RWPE2 (cell line): ENCODE measurements at regions not wholly inside any gene's neighbourhood (a gene's known extent, or its start where the extent isn't known, plus 50 kb on each side); places are given as distances from the start of the nearest gene placed in this dataset.
A peak's percentile ranks its signal among the peaks of the same experiment; 100 is the strongest.

Source experiments
- ATAC-seq: fragments of 200-7000 bp; cut with Tn5 transposase; 3 replicates; pipeline ENCODE4 v1.9.1; 2021; ENCODE audit warnings: low read depth
- DNase-seq: peaks from one replicate; pipeline ENCODE4 v3.0.0-alpha.2; 2020; ENCODE audit warnings: low spot score
- H3K27ac ChIP-seq: fragments of 450-650 bp; 2 replicates; pipeline ENCODE4 v1.5.1; 2017; ENCODE audit warnings: mild to moderate bottlenecking; ENCODE audit not compliant: poor library complexity, severe bottlenecking
- H3K27me3 ChIP-seq: fragments of 250-450 bp; sonication (Bioruptor Pico); 2 replicates; pipeline ENCODE4 v1.5.1; 2021; ENCODE audit warnings: mild to moderate bottlenecking, moderate library complexity; ENCODE audit not compliant: insufficient read depth, poor library complexity, severe bottlenecking
- H3K36me3 ChIP-seq: fragments of 250-450 bp; sonication (Bioruptor Pico); 2 replicates; pipeline ENCODE4 v1.5.1; 2020; ENCODE audit warnings: low read depth, mild to moderate bottlenecking, moderate library complexity
- H3K4me1 ChIP-seq: fragments of 250-450 bp; sonication (Bioruptor Pico); 2 replicates; pipeline ENCODE4 v1.5.1; 2021; ENCODE audit warnings: mild to moderate bottlenecking, moderate library complexity; ENCODE audit not compliant: insufficient read depth, poor library complexity, severe bottlenecking
- H3K4me3 ChIP-seq: fragments of 250-450 bp; sonication (Bioruptor Pico); 2 replicates; pipeline ENCODE4 v1.5.1; 2021; ENCODE audit warnings: mild to moderate bottlenecking, moderate library complexity; ENCODE audit not compliant: severe bottlenecking
- H3K9me3 ChIP-seq: fragments of 250-450 bp; sonication (Bioruptor Pico); 2 replicates; pipeline ENCODE4 v1.5.1; 2021; ENCODE audit warnings: mild to moderate bottlenecking, moderate library complexity; ENCODE audit not compliant: severe bottlenecking
- CTCF ChIP-seq: fragments of 450-650 bp; IDR thresholded peaks from one replicate; pipeline ENCODE4 v1.5.1; 2017; ENCODE audit warnings: mild to moderate bottlenecking, moderate library complexity; ENCODE audit not compliant: poor library complexity, severe bottlenecking

GRCh38 chrY:8994001-8994400 is 343.3 kb upstream of the TSPY4 start:
- Histone ChIP-seq H3K4me3 (no peak overlapping the region), H3K27ac (no peak overlapping the region), H3K27me3 (no peaks in the 10 kb centered on the region), H3K36me3 (no peaks in the 10 kb centered on the region), H3K4me1 (no peaks in the 10 kb centered on the region), H3K9me3 (no peaks in the 10 kb centered on the region)
- ATAC-seq (no peak), DNase-seq (no peak)
- no peak for TF ChIP-seq CTCF

GRCh38 chrY:9001231-9001630 is 336.0 kb upstream of the TSPY4 start:
- Histone ChIP-seq H3K27me3 (no peaks in the 10 kb centered on the region), H3K9me3 (no peaks in the 10 kb centered on the region), H3K36me3 (no peaks in the 10 kb centered on the region), H3K4me3 (no peak overlapping the region), H3K27ac (no peak overlapping the region), H3K4me1 (no peaks in the 10 kb centered on the region)
- ATAC-seq (peak; percentile 50; the same call in 2 of the 3 replicates), DNase-seq (no peak)
- TF ChIP-seq CTCF = no peak

- Histone ChIP-seq H3K4me1 (no peaks in the 10 kb centered on the region), H3K27ac (no peak overlapping the region), H3K9me3 (no peaks in the 10 kb centered on the region), H3K4me3 (no peak overlapping the region), H3K27me3 (no peaks in the 10 kb centered on the region), H3K36me3 (no peaks in the 10 kb centered on the region)
- no peak for DNase-seq
- TF ChIP-seq CTCF = no peak
- ATAC-seq = no peak
Measured at GRCh38 chrY:9003739-9004138, 333.5 kb upstream of the TSPY4 start.

- Histone ChIP-seq H3K27ac (no peak overlapping the region), H3K4me3 (no peak overlapping the region), H3K9me3 (no peaks in the 10 kb centered on the region), H3K36me3 (no peaks in the 10 kb centered on the region), H3K27me3 (no peaks in the 10 kb centered on the region), H3K4me1 (no peaks in the 10 kb centered on the region)
- ATAC-seq (no peak), DNase-seq (no peak)
- no peak for TF ChIP-seq CTCF
Measured at GRCh38 chrY:9008648-9009047, 328.6 kb upstream of the TSPY4 start.

- no peak for DNase-seq
- TF ChIP-seq CTCF = no peak
- no peak overlapping the region for H3K27ac ChIP-seq
- no peak overlapping the region for H3K4me3 ChIP-seq
- H3K9me3 ChIP-seq = no peaks in the 10 kb centered on the region
- no peak for ATAC-seq
- H3K36me3 ChIP-seq = no peaks in the 10 kb centered on the region
- H3K27me3 ChIP-seq = no peaks in the 10 kb centered on the region
- H3K4me1 ChIP-seq = no peaks in the 10 kb centered on the region
Measured at GRCh38 chrY:9016916-9017315, 320.3 kb upstream of the TSPY4 start.
